ENCODE measurements at regions not wholly inside any gene's neighbourhood (a gene's known extent, or its start where the extent isn't known, plus 50 kb on each side); places are given as distances from the start of the nearest gene placed in this dataset.

GRCh38 chr2:103252781-103253180, 490.9 kb downstream of the TMEM182 start:
- TF ChIP-seq, protein P1, sequence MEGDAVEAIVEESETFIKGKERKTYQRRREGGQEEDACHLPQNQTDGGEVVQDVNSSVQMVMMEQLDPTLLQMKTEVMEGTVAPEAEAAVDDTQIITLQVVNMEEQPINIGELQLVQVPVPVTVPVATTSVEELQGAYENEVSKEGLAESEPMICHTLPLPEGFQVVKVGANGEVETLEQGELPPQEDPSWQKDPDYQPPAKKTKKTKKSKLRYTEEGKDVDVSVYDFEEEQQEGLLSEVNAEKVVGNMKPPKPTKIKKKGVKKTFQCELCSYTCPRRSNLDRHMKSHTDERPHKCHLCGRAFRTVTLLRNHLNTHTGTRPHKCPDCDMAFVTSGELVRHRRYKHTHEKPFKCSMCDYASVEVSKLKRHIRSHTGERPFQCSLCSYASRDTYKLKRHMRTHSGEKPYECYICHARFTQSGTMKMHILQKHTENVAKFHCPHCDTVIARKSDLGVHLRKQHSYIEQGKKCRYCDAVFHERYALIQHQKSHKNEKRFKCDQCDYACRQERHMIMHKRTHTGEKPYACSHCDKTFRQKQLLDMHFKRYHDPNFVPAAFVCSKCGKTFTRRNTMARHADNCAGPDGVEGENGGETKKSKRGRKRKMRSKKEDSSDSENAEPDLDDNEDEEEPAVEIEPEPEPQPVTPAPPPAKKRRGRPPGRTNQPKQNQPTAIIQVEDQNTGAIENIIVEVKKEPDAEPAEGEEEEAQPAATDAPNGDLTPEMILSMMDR (IDR thresholded peaks at IDR 0.05): no peak
- TF ChIP-seq POLR2A (IDR thresholded peaks at IDR 0.05): no peak

All from testis (tissue), 2 donors.